ENCODE measurements at regions not wholly inside any gene's neighbourhood (a gene's known extent, or its start where the extent isn't known, plus 50 kb on each side); places are given as distances from the start of the nearest gene placed in this dataset.

- no peak for DNase-seq (ENCODE audit: low read depth)
These were observed 69.1 kb upstream of the NTM start for GRCh38 chr11:131301306-131301705.

- no peak for DNase-seq (ENCODE audit: low read depth)
These were observed 67.6 kb upstream of the NTM start for GRCh38 chr11:131302836-131303235.

GRCh38 chr11:131303611-131304119 lies 66.8 kb upstream of the NTM start:
- no peak for DNase-seq (ENCODE audit: low read depth)

GRCh38 chr11:131305005-131305404 lies 65.4 kb upstream of the NTM start:
- DNase-seq (ENCODE audit: low read depth): no peak

- DNase-seq (ENCODE audit: low read depth): no peak
These were observed 62.9 kb upstream of the NTM start for GRCh38 chr11:131307506-131307905.

- no peak for DNase-seq (ENCODE audit: low read depth)
These were observed 60.6 kb upstream of the NTM start for GRCh38 chr11:131309776-131310175.

GRCh38 chr11:131311776-131312514 lies 58.5 kb upstream of the NTM start:
- DNase-seq (ENCODE audit: low read depth): no peak

All from activated T-cell treated with anti-CD3 and anti-CD28 coated beads for 24 hours (primary cell).